ENCODE measurements at regions not wholly inside any gene's neighbourhood (a gene's known extent, or its start where the extent isn't known, plus 50 kb on each side); places are given as distances from the start of the nearest gene placed in this dataset.
"Not testable (repeated sequence)": the region's sequence is repeated elsewhere in the genome, so short reads cannot be mapped to it uniquely, and the experiment has no call there.

- DNase-seq = no peak
These were observed 133.5 kb upstream of the CADM1 start for GRCh38 chr11:115637599-115638241.

GRCh38 chr11:115636753-115637527, 132.7 kb upstream of the CADM1 start:
- no peak for DNase-seq

- not testable (repeated sequence) for DNase-seq
These were observed 129.8 kb upstream of the CADM1 start for GRCh38 chr11:115633977-115634376.

- DNase-seq = no peak
These were observed 127.8 kb upstream of the CADM1 start for GRCh38 chr11:115632061-115632460.

- DNase-seq = no peak
These were observed 127.4 kb upstream of the CADM1 start for GRCh38 chr11:115631609-115632008.

- DNase-seq = no peak
These were observed 126.0 kb upstream of the CADM1 start for GRCh38 chr11:115630214-115630613.

GRCh38 chr11:115629456-115630015, 125.3 kb upstream of the CADM1 start:
- no peak for DNase-seq

- DNase-seq = no peak
These were observed 123.6 kb upstream of the CADM1 start for GRCh38 chr11:115627666-115628460.

- DNase-seq = no peak
These were observed 122.9 kb upstream of the CADM1 start for GRCh38 chr11:115627071-115627470.

- no peak for DNase-seq
These were observed 122.2 kb upstream of the CADM1 start for GRCh38 chr11:115626414-115626813.

GRCh38 chr11:115625502-115625901, 121.3 kb upstream of the CADM1 start:
- DNase-seq = no peak

- no peak for DNase-seq
These were observed 119.8 kb upstream of the CADM1 start for GRCh38 chr11:115624065-115624464.

- no peak for DNase-seq
These were observed 118.8 kb upstream of the CADM1 start for GRCh38 chr11:115623021-115623451.

- no peak for DNase-seq
These were observed 114.2 kb upstream of the CADM1 start for GRCh38 chr11:115618428-115618827.

GRCh38 chr11:115617767-115618166, 113.6 kb upstream of the CADM1 start:
- DNase-seq = no peak

- DNase-seq = no peak
These were observed 112.8 kb upstream of the CADM1 start for GRCh38 chr11:115616971-115617370.

- no peak for DNase-seq
These were observed 109.9 kb upstream of the CADM1 start for GRCh38 chr11:115613986-115614632.

- DNase-seq = no peak
These were observed 108.8 kb upstream of the CADM1 start for GRCh38 chr11:115613004-115613403.

GRCh38 chr11:115612046-115612730, 108.0 kb upstream of the CADM1 start:
- no peak for DNase-seq

- no peak for DNase-seq
These were observed 107.1 kb upstream of the CADM1 start for GRCh38 chr11:115611343-115611742.

- no peak for DNase-seq
These were observed 106.7 kb upstream of the CADM1 start for GRCh38 chr11:115610908-115611307.

GRCh38 chr11:115610234-115610633, 106.0 kb upstream of the CADM1 start:
- not testable (repeated sequence) for DNase-seq

Measured in inflammatory macrophage treated with lipopolysaccharide for 4 hours (primary cell).